ENCODE measurements at regions not wholly inside any gene's neighbourhood (a gene's known extent, or its start where the extent isn't known, plus 50 kb on each side); places are given as distances from the start of the nearest gene placed in this dataset.

- Histone ChIP-seq H3K79me2 (ENCODE audit: low read length) (no peaks in the 10 kb centered on the region), H3K9me2 (replicated peaks; ENCODE audit: insufficient read depth, low read length) (no peaks in the 10 kb centered on the region), H2AFZ (ENCODE audit: low read length) (no peak overlapping the region), H3F3A (ENCODE audit: insufficient read depth, low read length) (no peaks in the 10 kb centered on the region), H3K36me3 (replicated peaks; ENCODE audit: insufficient read depth, low read length) (no peaks in the 10 kb centered on the region), H4K20me1 (ENCODE audit: insufficient read depth, low read length) (no peaks in the 10 kb centered on the region), H3K9ac (ENCODE audit: low read length) (no peak overlapping the region), H3K4me3 (ENCODE audit: low read length) (no peak overlapping the region), H3K4me1 (ENCODE audit: low read length) (no peaks in the 10 kb centered on the region), H3K9me3 (replicated peaks; ENCODE audit: insufficient read depth, low read length) (no peaks in the 10 kb centered on the region), H3K27me3 (replicated peaks; ENCODE audit: insufficient read depth, low read length) (no peaks in the 10 kb centered on the region), H3K4me2 (ENCODE audit: low read depth, low read length) (no peak overlapping the region), H3K27ac (ENCODE audit: low read length) (no peak overlapping the region)
- DNase-seq = no peak
- TF ChIP-seq CTCF (IDR thresholded peaks at IDR 0.05; ENCODE audit: low read length) = no peak
- TF ChIP-seq EZH2phosphoT487 (IDR thresholded peaks at IDR 0.05; ENCODE audit: low read length) = no peak
- TF ChIP-seq EZH2 (optimal IDR thresholded peaks at IDR 0.05; ENCODE audit: low read depth, low read length) = no peak
Measured at GRCh38 chr2:236988216-236988615, 97.5 kb upstream of the COPS8 start.

- Histone ChIP-seq H2AFZ (ENCODE audit: low read length) (no peak overlapping the region), H3K9me3 (replicated peaks; ENCODE audit: insufficient read depth, low read length) (no peaks in the 10 kb centered on the region), H3K79me2 (ENCODE audit: low read length) (no peaks in the 10 kb centered on the region), H3K9ac (ENCODE audit: low read length) (no peak overlapping the region), H3K4me2 (ENCODE audit: low read depth, low read length) (no peak overlapping the region), H3F3A (ENCODE audit: insufficient read depth, low read length) (no peaks in the 10 kb centered on the region), H3K36me3 (replicated peaks; ENCODE audit: insufficient read depth, low read length) (no peaks in the 10 kb centered on the region), H3K27me3 (replicated peaks; ENCODE audit: insufficient read depth, low read length) (no peaks in the 10 kb centered on the region), H3K4me3 (ENCODE audit: low read length) (no peak overlapping the region), H3K27ac (ENCODE audit: low read length) (no peak overlapping the region), H4K20me1 (ENCODE audit: insufficient read depth, low read length) (no peaks in the 10 kb centered on the region), H3K9me2 (replicated peaks; ENCODE audit: insufficient read depth, low read length) (no peaks in the 10 kb centered on the region), H3K4me1 (ENCODE audit: low read length) (no peaks in the 10 kb centered on the region)
- TF ChIP-seq EZH2phosphoT487 (IDR thresholded peaks at IDR 0.05; ENCODE audit: low read length) (no peak), CTCF (IDR thresholded peaks at IDR 0.05; ENCODE audit: low read length) (no peak), EZH2 (optimal IDR thresholded peaks at IDR 0.05; ENCODE audit: low read depth, low read length) (no peak)
- no peak for DNase-seq
Measured at GRCh38 chr2:236988690-236989624, 96.7 kb upstream of the COPS8 start.

- Histone ChIP-seq H3K79me2 (ENCODE audit: low read length) (no peaks in the 10 kb centered on the region), H3F3A (ENCODE audit: insufficient read depth, low read length) (no peaks in the 10 kb centered on the region), H3K36me3 (replicated peaks; ENCODE audit: insufficient read depth, low read length) (no peaks in the 10 kb centered on the region), H3K27me3 (replicated peaks; ENCODE audit: insufficient read depth, low read length) (no peaks in the 10 kb centered on the region), H3K4me2 (ENCODE audit: low read depth, low read length) (no peak overlapping the region), H3K9ac (ENCODE audit: low read length) (no peak overlapping the region), H3K4me1 (ENCODE audit: low read length) (no peaks in the 10 kb centered on the region), H4K20me1 (ENCODE audit: insufficient read depth, low read length) (no peaks in the 10 kb centered on the region), H3K27ac (ENCODE audit: low read length) (no peak overlapping the region), H3K4me3 (ENCODE audit: low read length) (no peak overlapping the region), H3K9me2 (replicated peaks; ENCODE audit: insufficient read depth, low read length) (no peaks in the 10 kb centered on the region), H2AFZ (ENCODE audit: low read length) (no peak overlapping the region), H3K9me3 (replicated peaks; ENCODE audit: insufficient read depth, low read length) (no peaks in the 10 kb centered on the region)
- DNase-seq = no peak
- TF ChIP-seq CTCF (IDR thresholded peaks at IDR 0.05; ENCODE audit: low read length) (no peak), EZH2phosphoT487 (IDR thresholded peaks at IDR 0.05; ENCODE audit: low read length) (no peak), EZH2 (optimal IDR thresholded peaks at IDR 0.05; ENCODE audit: low read depth, low read length) (no peak)
Measured at GRCh38 chr2:236990552-236990951, 95.1 kb upstream of the COPS8 start.
